Panc1 (cell line): ENCODE measurements at regions not wholly inside any gene's neighbourhood (a gene's known extent, or its start where the extent isn't known, plus 50 kb on each side); places are given as distances from the start of the nearest gene placed in this dataset.

Experiments
- ATAC-seq: fragments of 200-7000 bp; cut with Tn5 transposase; 2 replicates; pipeline ENCODE4 v1.9.1; 2020; ENCODE audit warnings: mild to moderate bottlenecking, moderate library complexity
- BruUV-seq: library from RNA; stranded (reverse); fragments of 400-500 nt; replicated peaks from 2 replicates; lab custom pipeline; 2021; lab: Mats Ljungman, UMichigan
- CTCF ChIA-PET: fragments of 300-600 bp; sonication (Branson Sonifier 250); formaldehyde crosslinking; loops from one replicate; lab custom pipeline; 2022; ENCODE audit warnings: antibody characterized with exemption; lab: Charles Lee
- POLR2A ChIA-PET: fragments of 300-600 bp; sonication (Branson Sonifier 250); formaldehyde crosslinking; loops from one replicate; lab custom pipeline; 2022; ENCODE audit warnings: antibody characterized with exemption; lab: Charles Lee
- DNase-seq: peaks from one replicate; pipeline ENCODE4 v3.0.0-alpha.2; 2010; ENCODE audit warnings: low read depth, low spot score
- H3K27ac ChIP-seq: 2 replicates; pipeline ENCODE4 v1.5.1; 2011; ENCODE audit warnings: mild to moderate bottlenecking, low read length, inconsistent platforms
- H3K27me3 ChIP-seq: fragments of 200-500 bp; sonication (Bioruptor generic); 2 replicates; pipeline ENCODE4 v1.6.0; 2014; ENCODE audit warnings: low read length, inconsistent platforms; ENCODE audit not compliant: control insufficient read depth, insufficient read depth
- H3K36me3 ChIP-seq: fragments of 200-500 bp; sonication (Bioruptor generic); 2 replicates; pipeline ENCODE4 v1.5.1; 2014; ENCODE audit warnings: inconsistent platforms, mild to moderate bottlenecking, low read length, moderate library complexity; ENCODE audit not compliant: control insufficient read depth, insufficient read depth
- H3K4me1 ChIP-seq: 2 replicates; pipeline ENCODE4 v1.5.1; 2011; ENCODE audit warnings: inconsistent platforms, mild to moderate bottlenecking, low read length, moderate library complexity; ENCODE audit not compliant: control insufficient read depth, insufficient read depth
- H3K4me3 ChIP-seq, 2 experiments: 2 replicates each; pipeline ENCODE4 v1.5.1; 2011 to 2012; ENCODE audit warnings: low read depth in 2 of 2, low read length in 2 of 2, mild to moderate bottlenecking in 2 of 2, inconsistent platforms in 1 of 2, moderate library complexity in 1 of 2
- H3K9me3 ChIP-seq: fragments of 200-500 bp; sonication (Bioruptor generic); 2 replicates; pipeline ENCODE4 v1.5.1; 2014; ENCODE audit warnings: low read depth, mild to moderate bottlenecking, inconsistent platforms, low read length, moderate library complexity; ENCODE audit not compliant: control insufficient read depth, insufficient read depth
- POLR2AphosphoS5 ChIP-seq: IDR thresholded peaks from 2 replicates; pipeline ENCODE4 v1.6.1; 2012; ENCODE audit warnings: mild to moderate bottlenecking, low read depth, low read length, moderate library complexity
- REST ChIP-seq, 2 experiments: IDR thresholded peaks; 2 replicates each; pipeline ENCODE4 v1.6.1; 2011 to 2012; ENCODE audit warnings: low read depth in 2 of 2, control low read depth in 1 of 2, low read length in 1 of 2, mild to moderate bottlenecking in 1 of 2, moderate library complexity in 1 of 2; ENCODE audit not compliant: insufficient read depth in 1 of 2
- SIN3A ChIP-seq: IDR thresholded peaks from 2 replicates; pipeline ENCODE4 v1.6.1; 2012; ENCODE audit warnings: low read depth, mild to moderate bottlenecking, low read length, moderate library complexity, borderline replicate concordance; ENCODE audit not compliant: insufficient read depth
- TCF7L2 ChIP-seq: IDR thresholded peaks from 2 replicates; pipeline ENCODE4 v1.6.1; 2011; ENCODE audit warnings: mild to moderate bottlenecking, low read depth, low read length, inconsistent platforms
- in situ Hi-C: cut with HindIII; loops from 2 replicates; pipeline ENCODE4 v1.10.0; 2016; ENCODE audit warnings: low sequenced_read_pairs, low pct_unique_long_range_greater_than_20kb
- intact Hi-C: fragments of 100-400 bp; cut with micrococcal nuclease; formaldehyde crosslinking; loops from one replicate; pipeline ENCODE4 v1.10.0; 2022; ENCODE audit not compliant: unreplicated experiment
- TF ChIP-seq, protein P1 (sequence below): fragments of 450-650 bp; IDR thresholded peaks from 2 replicates; pipeline ENCODE4 v1.5.1; 2017; ENCODE audit warnings: mild to moderate bottlenecking

- POLR2A ChIA-PET = no interaction called here
- Histone ChIP-seq H3K4me1 (no peaks in the 10 kb centered on the region), H3K36me3 (no peaks in the 10 kb centered on the region), H3K4me3 (no peak overlapping the region), H3K27ac (no peak overlapping the region), H3K9me3 (no peaks in the 10 kb centered on the region), H3K27me3 (no peaks in the 10 kb centered on the region)
- BruUV-seq = no TSS peak
- DNase-seq (no peak), ATAC-seq (no peak)
- TF ChIP-seq, protein P1, sequence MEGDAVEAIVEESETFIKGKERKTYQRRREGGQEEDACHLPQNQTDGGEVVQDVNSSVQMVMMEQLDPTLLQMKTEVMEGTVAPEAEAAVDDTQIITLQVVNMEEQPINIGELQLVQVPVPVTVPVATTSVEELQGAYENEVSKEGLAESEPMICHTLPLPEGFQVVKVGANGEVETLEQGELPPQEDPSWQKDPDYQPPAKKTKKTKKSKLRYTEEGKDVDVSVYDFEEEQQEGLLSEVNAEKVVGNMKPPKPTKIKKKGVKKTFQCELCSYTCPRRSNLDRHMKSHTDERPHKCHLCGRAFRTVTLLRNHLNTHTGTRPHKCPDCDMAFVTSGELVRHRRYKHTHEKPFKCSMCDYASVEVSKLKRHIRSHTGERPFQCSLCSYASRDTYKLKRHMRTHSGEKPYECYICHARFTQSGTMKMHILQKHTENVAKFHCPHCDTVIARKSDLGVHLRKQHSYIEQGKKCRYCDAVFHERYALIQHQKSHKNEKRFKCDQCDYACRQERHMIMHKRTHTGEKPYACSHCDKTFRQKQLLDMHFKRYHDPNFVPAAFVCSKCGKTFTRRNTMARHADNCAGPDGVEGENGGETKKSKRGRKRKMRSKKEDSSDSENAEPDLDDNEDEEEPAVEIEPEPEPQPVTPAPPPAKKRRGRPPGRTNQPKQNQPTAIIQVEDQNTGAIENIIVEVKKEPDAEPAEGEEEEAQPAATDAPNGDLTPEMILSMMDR = no peak
- TF ChIP-seq REST (IDR thresholded peaks at IDR 0.05; ENCODE audit: insufficient read depth in 1 of 2, low read depth in 2 of 2, low read length in 1 of 2) = no peak
- no peak for TF ChIP-seq SIN3A
- no peak for TF ChIP-seq POLR2AphosphoS5
- no peak for TF ChIP-seq TCF7L2
- in situ Hi-C loops (no loop called here), intact Hi-C loops (no loop called here)
- CTCF ChIA-PET = no interaction called here
Measured at GRCh38 chr13:111642156-111642767, 321.8 kb downstream of the TEX29 start.

- Histone ChIP-seq H3K4me1 (no peaks in the 10 kb centered on the region), H3K27ac (no peak overlapping the region), H3K36me3 (no peaks in the 10 kb centered on the region), H3K4me3 (no peak overlapping the region), H3K27me3 (peaks cover 9% of the 10 kb centered on the region), H3K9me3 (no peaks in the 10 kb centered on the region)
- CTCF ChIA-PET = no interaction called here
- TF ChIP-seq SIN3A = no peak
- no peak for TF ChIP-seq REST (IDR thresholded peaks at IDR 0.05; ENCODE audit: insufficient read depth in 1 of 2, low read depth in 2 of 2, low read length in 1 of 2)
- no peak for TF ChIP-seq TCF7L2
- TF ChIP-seq, protein P1 = no peak
- TF ChIP-seq POLR2AphosphoS5 = no peak
- ATAC-seq (no peak), DNase-seq (no peak)
- intact Hi-C loops (no loop called here), in situ Hi-C loops (no loop called here)
- POLR2A ChIA-PET = no interaction called here
- no TSS peak for BruUV-seq
Measured at GRCh38 chr13:111644750-111645149, 324.3 kb downstream of the TEX29 start.
